Fibroblast of skin of right biceps (primary cell): ENCODE measurements at regions not wholly inside any gene's neighbourhood (a gene's known extent, or its start where the extent isn't known, plus 50 kb on each side); places are given as distances from the start of the nearest gene placed in this dataset.

ENCODE experiments used
- DNase-seq: peaks from one replicate; pipeline ENCODE4 v3.0.0-alpha.2; 2013

DNA sequence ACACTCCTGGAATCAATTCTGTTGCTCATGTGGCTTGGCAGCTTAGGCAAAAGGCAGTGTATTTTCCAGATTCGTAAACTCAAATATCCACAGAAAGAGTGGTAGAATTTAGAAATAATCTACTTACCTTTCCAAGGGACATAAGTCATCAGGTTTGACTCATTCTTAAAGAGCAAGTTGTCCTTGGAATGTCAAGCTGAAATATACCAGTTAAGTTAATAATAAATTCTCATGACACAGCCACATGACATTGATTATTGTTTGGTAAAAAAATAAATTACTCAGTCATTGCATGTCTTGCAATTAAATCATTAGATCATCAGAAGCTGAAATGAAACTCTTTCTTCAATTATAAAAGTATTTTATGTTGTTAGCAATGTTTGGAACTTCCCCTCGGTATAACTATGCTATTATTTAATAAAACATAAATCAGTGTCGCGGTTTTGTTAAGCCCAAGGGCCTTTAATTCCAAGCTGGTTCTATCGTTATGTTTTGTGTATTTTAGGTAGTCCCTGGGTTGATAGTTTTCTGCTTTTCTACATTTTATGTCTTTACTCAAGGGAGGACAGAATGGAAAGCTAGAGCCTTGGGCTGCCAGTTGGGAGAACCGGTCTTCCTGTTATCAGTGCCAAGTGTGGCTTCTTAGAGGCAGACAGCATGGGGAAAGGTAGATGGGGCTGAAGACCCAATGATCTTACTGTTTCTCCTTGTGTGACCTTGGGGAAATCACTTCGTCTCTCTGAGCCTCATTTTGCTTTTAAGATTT lies 79.3 kb upstream of the PRLR start:
- DNase-seq, result no peak

DNA sequence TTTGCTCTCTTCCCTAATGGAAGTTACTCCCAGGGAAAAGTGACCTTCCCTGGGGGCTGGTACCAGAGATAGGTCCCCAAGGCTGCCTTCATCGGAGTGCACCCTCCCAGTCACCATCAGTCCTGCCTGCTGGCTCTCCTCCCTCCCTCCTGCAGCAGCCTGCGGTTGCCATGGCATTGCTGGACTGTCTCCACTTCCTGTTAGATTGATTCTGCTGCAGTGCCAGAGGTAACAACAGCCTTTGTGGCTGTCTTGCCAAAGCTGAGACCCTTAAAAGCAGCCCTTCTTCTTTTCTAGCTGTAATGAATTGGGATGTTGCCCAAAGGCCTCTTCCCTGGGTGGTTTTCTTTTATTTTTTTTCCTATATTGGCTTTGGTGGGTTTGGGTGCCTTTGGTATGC lies 78.1 kb upstream of the PRLR start:
- no peak for DNase-seq

DNA sequence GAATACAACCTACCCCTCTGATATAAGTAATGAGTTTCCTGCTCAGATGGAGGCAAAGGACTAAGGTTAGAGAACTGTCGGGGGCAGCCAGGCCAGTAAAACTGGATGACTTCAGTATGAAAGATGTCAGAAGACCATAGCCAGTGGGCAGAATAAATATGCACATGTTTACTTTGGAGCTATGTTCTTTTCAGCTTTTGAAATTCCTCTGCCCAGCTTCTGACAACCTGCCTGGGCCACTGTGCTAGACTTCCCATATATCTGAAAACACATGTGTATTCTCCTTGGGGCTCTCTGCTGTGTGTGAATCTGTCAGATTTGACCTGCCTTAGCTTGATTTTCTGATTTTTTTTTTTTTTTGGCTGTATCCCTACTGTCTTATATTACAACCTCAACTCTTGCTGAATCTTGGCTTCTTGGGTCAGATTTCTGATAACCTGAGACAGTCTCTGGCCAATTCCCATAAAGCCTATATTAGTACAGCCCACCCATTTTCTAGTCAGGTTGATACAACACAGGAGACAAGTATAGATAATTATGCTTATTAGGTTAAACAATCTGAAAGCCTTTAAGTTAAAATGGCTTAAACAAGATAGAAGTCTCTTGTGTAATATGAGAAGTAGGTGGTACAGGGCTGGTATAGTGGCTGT lies 76.6 kb upstream of the PRLR start:
- no peak for DNase-seq

DNA sequence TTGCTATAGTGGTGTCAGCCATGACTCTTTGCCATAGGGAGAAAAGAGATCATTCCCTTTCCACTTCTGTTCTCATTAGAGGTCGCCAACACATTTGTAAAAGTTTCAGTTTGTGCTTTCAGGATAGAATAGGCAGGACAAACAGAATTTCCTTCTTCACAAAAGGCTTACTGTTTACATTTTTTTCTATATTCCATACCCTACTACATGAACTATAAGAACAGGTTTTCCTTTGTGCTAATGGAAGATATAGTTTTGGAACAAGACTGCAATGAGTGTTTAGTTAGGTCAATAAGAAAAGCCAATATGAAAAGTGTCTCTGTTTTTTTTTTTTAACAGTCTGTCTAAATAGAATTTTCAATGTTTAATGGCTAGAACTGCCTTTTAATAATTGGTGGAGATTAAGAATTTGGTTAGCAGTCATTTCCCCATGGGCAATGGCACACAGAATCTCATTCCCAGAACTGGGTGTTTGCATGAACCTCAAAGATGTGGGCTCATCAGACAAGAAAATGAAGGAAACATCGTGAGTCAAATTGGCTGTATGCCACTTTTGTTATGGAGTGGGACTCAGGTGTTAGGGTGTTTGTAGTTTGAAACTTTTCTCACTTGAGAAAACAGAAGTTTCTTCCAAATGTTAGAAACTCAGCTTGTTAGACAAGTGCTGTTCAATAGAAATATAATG lies 75.2 kb upstream of the PRLR start:
- no peak for DNase-seq

DNA sequence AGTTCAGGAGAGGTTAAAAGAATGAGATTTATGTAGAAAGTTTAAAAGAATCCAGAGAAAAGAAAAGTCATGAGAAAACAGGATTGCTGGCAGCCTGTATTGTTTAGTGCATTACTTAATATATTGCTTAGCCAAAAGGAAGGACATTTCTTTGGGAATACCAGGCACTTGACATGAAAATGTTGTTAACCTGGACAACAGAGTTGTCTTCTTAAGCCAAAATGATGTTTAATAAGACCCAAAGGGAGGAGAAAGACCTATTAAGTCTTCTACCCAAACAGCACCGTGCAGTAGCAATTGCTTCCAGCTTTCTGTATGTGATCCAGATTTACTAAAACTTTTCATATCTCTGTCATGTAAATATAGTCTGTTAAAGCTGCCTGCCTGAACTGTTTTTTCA lies 74.0 kb upstream of the PRLR start:
- DNase-seq, result no peak

DNA sequence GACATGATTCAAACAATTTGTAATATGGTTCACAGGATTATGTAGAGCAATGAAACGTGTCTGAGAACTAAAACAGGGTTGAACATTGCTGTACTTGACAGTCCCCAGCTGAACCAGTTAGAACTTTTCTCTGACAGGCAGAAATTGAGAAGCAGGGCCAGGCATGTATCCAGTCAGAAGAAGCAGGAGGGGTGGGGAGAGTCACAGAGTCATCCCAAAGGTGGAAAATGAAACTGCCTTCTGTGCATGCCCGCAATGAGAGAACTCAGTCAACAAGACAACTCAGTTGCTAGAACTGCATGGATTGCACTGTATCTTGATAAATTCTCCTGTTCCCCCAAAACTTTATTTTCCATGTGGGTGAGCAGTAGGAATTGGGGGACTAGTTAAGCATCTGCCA lies 72.9 kb upstream of the PRLR start:
- no peak for DNase-seq

DNA sequence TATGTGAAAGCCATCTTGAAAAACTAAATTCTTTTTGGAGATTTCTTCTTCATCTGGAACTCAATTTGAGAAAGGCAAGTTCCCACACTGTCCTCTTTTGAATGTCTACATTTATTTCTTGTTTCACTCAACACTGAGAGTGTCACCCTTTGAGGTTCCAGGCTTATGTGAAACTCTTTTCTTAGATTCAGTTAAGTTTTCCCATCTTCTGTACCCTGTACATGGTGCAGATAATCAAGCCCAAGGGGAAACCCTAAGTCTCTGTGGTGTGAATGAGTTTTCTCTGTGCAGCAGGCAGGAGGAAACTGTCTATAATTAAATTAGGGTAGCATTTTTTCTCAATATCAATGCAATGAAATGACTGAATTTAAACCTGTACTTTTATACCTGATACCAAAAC lies 72.3 kb upstream of the PRLR start:
- DNase-seq, result no peak

DNA sequence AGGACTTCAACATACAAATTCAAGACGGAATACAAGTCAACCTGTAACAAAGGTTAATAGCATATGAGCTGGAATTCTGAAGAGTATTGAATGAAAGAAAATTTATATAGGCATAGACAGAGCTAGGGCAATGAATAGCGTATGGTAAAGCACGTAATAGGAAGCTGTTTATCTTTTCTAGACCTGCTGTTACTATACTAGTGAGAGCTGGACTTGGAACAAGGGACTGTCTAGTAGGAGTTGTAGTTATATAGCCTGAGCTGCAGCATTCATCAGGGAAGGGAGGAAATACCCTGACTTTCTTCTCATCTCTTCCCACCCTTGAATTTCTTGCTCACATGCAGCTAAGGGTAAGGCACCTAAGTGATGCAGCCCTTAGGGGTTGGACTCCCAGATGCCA lies 67.5 kb upstream of the PRLR start:
- DNase-seq, result no peak

DNA sequence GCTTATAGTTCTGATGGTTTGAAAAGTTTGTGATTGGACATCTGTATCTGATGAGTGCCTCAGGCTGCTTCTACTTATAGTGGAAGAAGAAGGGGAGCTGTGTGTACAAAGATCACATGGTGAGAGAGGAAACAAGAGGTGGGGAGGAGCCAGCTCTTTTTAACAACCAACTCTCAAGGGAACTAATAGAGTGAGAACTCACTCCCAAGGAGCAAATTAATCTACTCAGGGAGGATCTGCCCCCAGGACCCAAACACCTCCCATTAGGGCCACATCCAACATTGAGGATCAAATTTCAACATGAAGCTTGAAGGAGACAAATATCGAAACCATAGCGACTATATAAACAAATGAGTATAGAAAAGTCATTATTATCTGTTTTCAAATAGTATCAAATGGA lies 64.7 kb upstream of the PRLR start:
- no peak for DNase-seq

DNA sequence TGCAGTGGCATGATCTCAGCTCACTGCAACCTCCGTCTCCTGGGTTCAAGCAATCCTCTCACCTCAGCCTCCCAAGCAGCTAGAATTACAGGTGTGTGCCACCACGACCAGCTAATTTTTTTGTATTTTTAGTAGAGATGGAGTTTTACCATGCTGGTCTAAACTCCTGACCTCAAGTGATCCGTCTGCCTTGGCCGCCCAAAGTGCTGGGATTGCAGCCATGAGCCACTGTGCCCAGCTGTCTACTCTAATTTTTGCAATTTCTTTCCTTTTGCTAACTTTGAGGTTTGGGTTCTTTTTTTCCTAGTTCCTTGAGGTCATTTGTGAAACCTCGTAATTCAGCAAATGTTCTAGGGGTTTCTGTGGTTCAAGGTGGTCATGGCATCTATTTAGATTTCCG lies 63.7 kb upstream of the PRLR start:
- no peak for DNase-seq

DNA sequence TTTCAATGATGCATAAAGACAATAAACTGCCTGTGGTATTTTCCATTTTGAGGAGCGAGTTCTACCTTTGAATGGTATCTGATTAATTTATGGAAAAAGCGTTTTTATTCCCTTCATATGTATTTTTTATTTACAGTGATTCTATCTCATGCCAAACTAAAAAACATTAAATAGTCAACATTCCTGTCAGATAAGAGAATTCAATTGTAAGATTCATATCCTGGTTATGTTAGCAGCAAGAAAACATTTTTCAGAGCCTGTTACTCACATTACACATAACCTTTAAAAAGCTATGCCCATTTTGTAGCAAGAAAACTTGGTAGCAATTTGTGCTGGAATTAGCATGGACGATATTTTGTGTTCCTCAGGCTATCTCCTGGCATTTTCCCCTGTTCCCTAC lies 55.1 kb upstream of the PRLR start:
- DNase-seq, result no peak

DNA sequence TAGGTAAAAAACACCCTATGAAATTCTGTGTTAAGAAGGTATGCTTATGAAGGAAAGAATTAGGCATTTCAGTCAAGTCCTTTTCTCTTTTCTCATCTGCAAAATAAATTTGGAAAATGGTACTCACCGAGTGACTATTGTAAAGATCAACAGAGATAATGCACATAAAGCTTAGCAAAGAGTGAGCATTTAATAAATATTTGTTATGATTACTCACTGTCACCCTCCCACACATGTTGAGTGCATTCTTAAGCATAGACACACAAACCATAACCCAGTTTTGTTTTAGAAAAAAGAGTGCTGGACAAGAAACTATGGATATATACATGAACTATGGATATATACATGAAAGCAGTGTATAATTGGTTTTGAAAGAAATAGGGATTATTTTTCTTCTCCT lies 54.7 kb upstream of the PRLR start:
- no peak for DNase-seq

DNA sequence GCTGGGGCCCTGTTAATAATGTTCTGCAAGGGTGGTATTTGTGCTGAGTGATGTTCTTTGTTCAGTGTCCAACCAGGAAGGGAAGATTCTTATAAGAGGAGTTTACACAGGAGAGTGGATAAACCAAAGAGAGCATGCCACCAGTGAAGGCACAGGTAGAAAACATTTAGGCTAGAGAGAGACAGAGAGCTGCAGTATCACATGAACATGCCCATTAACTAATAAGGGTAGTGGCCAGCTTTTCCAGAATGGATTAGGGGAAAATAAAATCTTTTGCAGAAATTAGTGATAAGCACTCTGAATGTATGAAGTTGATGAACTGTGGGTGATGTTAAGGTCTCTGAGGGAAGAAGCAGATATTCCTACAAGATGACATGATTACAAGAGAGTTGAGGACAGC lies 54.1 kb upstream of the PRLR start:
- DNase-seq, result no peak

DNA sequence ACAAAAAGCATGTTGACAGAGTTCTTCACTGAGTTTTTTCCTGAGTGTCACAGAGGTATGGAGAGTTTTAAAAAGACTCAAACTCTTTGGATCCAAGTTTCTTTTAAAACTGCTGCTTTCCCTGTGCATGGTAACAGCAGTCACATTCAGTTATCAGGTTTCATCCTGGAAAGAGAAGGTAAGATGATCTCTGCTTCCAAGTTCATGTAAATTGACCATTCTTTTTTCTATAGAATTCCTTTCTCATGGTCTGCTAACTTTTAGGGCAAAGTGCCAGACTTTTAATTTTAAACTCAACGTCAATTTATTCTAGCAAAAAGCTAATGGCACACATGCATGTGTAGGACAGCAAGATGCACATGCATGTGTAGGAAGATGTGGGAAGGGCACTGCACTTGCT lies 52.5 kb upstream of the PRLR start:
- DNase-seq, result no peak

DNA sequence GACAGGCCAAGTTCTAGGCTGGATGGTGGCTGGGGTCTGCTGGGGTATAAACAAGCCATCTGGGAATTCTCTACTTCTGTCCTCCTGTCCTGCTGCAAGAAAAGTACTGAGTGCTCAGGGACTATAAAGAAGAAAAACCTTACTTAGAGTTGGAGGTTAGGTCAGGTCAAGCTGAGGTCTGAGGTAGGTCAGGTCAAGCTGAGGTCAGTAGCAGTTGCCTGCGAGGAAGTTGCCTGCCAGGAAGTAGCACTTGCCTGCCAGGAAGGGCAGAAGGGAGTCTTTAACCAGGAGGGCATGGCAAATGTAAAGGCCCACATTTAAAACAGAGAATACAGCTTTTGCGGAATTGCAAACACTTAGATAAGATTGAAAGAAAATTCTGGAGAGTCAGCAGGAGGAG lies 51.3 kb upstream of the PRLR start:
- DNase-seq, result no peak
